ENCODE measurements at regions not wholly inside any gene's neighbourhood (a gene's known extent, or its start where the extent isn't known, plus 50 kb on each side); places are given as distances from the start of the nearest gene placed in this dataset.
A peak's percentile ranks its signal among the peaks of the same experiment; 100 is the strongest.

DNA sequence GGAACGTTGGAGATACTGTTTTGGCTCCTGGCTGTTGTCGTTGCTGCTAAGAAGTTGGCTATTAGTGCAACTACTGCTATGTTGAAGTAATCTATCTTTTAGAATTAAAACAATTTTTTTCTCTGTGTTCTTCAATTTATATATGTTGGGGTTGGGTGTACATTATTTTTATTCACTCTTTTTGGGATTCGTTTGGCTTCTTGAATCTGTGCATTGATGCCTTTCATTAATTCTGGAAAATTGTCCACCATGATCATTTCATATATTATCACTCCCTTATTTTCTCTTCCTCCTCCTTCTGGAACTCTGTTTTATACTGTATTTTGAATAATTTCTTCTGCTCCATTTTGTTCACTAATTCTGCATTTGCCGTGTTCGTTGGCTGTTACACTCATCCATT is 199.5 kb upstream of the PLET1 start:
- no peak overlapping the region for H3K4me3 ChIP-seq (ENCODE audit: low read depth, low read length)
- no peak for DNase-seq (ENCODE audit: low read depth)
- TF ChIP-seq, protein P1, sequence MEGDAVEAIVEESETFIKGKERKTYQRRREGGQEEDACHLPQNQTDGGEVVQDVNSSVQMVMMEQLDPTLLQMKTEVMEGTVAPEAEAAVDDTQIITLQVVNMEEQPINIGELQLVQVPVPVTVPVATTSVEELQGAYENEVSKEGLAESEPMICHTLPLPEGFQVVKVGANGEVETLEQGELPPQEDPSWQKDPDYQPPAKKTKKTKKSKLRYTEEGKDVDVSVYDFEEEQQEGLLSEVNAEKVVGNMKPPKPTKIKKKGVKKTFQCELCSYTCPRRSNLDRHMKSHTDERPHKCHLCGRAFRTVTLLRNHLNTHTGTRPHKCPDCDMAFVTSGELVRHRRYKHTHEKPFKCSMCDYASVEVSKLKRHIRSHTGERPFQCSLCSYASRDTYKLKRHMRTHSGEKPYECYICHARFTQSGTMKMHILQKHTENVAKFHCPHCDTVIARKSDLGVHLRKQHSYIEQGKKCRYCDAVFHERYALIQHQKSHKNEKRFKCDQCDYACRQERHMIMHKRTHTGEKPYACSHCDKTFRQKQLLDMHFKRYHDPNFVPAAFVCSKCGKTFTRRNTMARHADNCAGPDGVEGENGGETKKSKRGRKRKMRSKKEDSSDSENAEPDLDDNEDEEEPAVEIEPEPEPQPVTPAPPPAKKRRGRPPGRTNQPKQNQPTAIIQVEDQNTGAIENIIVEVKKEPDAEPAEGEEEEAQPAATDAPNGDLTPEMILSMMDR (IDR thresholded peaks at IDR 0.05; ENCODE audit: insufficient read depth, low read depth, low read length) = no peak

DNA sequence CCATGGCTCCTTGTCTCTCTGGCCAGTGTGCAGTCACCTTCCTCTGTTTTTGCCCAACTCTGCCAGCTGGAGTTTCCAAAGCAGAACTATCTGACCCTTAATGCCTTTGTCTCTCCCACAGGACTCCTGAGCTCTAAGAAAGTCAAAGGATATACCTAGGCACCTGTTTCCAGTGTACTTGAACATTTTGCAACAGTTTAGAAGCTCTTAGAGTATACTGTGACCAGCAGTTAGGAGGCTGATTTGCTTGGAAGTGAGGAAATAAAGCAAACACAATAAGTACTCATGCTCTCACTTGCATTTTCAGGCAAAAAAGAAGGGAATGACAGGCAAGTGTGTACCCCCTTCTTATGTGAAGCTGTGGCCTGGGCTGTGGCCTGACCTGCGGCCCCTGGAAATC is 204.3 kb upstream of the PLET1 start:
- no peak overlapping the region for H3K4me3 ChIP-seq (ENCODE audit: low read depth, low read length)
- TF ChIP-seq, protein P1 (IDR thresholded peaks at IDR 0.05; ENCODE audit: insufficient read depth, low read depth, low read length) = no peak
- DNase-seq (ENCODE audit: low read depth) = no peak

DNA sequence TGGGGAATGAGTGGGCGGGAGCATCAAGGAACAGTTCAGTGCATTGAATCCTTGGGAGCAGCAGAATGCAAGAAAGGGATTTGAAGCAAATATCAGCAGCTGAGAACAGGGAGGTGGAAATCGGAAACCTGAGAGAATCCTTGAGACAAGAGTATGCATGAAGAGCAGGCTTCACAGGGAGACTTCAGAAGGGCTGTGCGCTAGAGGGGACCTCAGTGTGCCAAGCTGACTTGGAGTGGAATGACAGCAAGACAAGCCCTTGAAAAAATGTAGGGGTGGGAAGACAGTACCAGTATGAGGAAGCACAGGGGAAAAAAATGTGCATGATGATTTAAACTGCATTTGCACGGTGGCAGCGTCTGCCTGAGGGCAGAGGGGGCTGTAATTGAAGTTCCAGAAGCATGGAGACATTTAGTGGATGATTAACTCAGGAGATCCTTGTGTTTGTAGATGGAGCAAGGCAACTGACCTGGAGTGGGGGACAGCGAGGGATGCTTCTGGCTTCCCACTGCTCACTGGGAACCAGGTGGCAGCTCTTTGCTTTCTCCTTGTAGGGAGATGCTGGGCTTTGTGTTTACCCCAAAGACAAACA is 204.9 kb upstream of the PLET1 start:
- TF ChIP-seq, protein P1 (IDR thresholded peaks at IDR 0.05; ENCODE audit: insufficient read depth, low read depth, low read length) = no peak
- no peak overlapping the region for H3K4me3 ChIP-seq (ENCODE audit: low read depth, low read length)
- no peak for DNase-seq (ENCODE audit: low read depth)

DNA sequence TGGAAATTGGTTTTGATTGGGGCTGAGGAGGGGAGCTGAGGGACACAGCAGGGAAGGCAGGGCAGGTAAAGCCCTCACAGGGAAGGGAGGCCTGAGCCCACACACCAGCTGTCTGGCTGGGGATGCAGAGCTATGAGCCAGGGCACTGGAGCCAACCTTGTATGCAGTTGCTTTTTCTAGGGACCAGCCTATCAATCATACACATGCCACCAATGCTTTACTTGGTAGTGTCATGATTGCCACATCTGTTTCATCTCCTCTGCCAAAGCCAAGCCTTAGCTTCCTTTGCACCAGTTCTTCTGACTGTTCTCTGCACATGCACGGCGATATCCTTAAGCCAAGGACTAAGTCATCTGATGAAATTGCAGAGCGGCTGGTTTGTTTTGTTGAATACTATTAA is 207.1 kb upstream of the PLET1 start:
- no peak for DNase-seq (ENCODE audit: low read depth)
- TF ChIP-seq, protein P1 (IDR thresholded peaks at IDR 0.05; ENCODE audit: insufficient read depth, low read depth, low read length) = no peak
- H3K4me3 ChIP-seq (ENCODE audit: low read depth, low read length) = no peak overlapping the region

DNA sequence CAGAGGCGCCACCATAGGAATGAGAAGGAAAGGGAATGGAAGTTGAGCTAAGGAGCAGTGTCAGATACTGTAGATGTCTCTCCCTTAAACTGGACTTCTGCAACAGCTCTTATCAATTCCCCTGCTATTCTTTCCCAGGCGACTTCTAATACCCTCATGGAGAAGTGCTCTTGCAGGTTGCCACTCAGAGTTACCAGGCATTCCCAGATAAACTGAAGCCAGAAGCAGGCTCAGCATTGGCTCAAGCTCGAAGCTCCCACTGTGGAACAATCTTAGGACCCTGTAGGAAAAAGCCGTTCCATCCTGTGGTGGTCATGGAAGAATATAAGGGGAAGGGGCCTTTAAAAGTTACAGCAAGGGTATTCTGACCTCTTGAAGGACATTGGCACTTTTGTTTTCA is 208.7 kb upstream of the PLET1 start:
- no peak for DNase-seq (ENCODE audit: low read depth)
- H3K4me3 ChIP-seq (ENCODE audit: low read depth, low read length) = no peak overlapping the region

DNA sequence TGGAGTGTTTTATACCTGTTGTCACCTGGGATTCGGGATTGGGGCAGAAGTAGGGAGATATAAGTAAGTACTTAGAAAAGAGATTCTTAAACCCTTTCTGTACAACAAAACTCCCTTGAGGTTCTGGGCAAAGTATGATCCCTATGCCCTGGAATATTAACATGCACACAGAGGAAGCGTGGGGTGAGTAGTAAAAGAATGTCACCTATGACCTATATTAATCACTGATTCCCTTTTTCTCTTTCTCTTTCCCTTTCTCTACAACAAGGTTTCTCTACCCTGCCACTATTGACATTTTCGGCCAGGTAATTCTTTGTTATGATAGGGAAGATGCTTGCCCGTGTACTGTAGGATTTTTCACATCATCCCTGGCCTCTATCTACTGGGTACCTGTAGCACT is 209.7 kb upstream of the PLET1 start:
- H3K4me3 ChIP-seq (ENCODE audit: low read depth, low read length) = no peak overlapping the region
- peak; percentile 11 for DNase-seq (ENCODE audit: low read depth)
- TF ChIP-seq, protein P1 (IDR thresholded peaks at IDR 0.05; ENCODE audit: insufficient read depth, low read depth, low read length) = no peak

More for the DNA sequence above, 208.7 kb upstream of the PLET1 start:
- TF ChIP-seq, protein P1 (IDR thresholded peaks at IDR 0.05; ENCODE audit: insufficient read depth, low read depth, low read length) = no peak

DNA sequence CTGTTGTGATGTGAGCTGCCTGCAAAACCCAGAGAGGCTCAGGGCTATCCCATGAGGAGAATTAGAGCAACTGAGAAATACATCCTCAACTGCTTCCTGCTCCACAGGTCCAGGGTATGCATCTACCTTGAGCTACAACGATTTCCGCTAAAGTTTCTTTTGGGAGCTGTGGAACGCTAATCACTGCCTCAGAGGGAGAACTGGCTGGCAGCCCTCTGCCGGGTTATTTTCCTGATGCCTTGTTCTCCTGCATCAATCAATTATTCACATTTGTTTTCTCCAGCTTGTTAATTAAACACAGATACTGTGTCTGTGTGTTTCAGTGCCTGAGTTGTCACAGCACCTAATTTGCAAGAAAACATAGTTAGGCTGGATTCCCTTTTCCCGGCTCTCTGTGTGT is 211.1 kb upstream of the PLET1 start:
- TF ChIP-seq, protein P1 (IDR thresholded peaks at IDR 0.05; ENCODE audit: insufficient read depth, low read depth, low read length) = no peak
- no peak for DNase-seq (ENCODE audit: low read depth)

More for the DNA sequence above, 211.1 kb upstream of the PLET1 start:
- H3K4me3 ChIP-seq (ENCODE audit: low read depth, low read length) = no peak overlapping the region
